NT2/D1 (cell line): ENCODE measurements at regions not wholly inside any gene's neighbourhood (a gene's known extent, or its start where the extent isn't known, plus 50 kb on each side); places are given as distances from the start of the nearest gene placed in this dataset.

Experiments
- SUZ12 ChIP-seq: IDR thresholded peaks from 2 replicates; pipeline ENCODE4 v1.6.1; 2011; ENCODE audit not compliant: insufficient read length, insufficient read depth; ENCODE audit errors: extremely low read depth
- ZNF274 ChIP-seq: IDR thresholded peaks from 2 replicates; pipeline ENCODE4 v1.6.1; 2011; ENCODE audit warnings: mild to moderate bottlenecking, low read depth, low read length

DNA sequence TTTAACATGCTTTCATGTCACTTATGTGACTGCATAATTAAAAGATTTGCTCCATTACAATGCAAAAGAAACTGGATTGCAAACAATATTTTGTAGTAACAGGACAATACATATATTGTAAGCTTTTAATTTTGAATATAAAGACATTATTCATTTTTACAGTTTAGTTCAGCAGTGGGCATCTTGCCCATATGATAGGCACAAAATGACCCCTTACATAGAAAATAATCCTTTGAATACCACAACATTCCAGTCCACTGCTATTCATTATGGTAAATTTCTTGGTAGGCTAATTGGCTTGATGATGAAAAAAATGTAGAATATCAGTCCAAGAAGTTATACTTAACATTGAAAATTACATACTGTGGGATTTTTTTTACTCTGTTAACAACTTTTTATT, 74.1 kb upstream of the LAMA2 start:
- no peak for TF ChIP-seq ZNF274
- TF ChIP-seq SUZ12 = no peak
